BJ (cell line): ENCODE measurements at regions not wholly inside any gene's neighbourhood (a gene's known extent, or its start where the extent isn't known, plus 50 kb on each side); places are given as distances from the start of the nearest gene placed in this dataset.

Source experiments
- CTCF ChIA-PET: fragments of 350-600 bp; formaldehyde crosslinking; extraction: SDS; loops from one replicate; lab custom pipeline; 2021; ENCODE audit warnings: antibody characterized with exemption, inconsistent platforms; lab: Yijun Ruan, JAX
- POLR2A ChIA-PET: fragments of 300-600 bp; sonication (Branson Sonifier 250); formaldehyde crosslinking; extraction: SDS; loops from one replicate; lab custom pipeline; 2021; ENCODE audit warnings: antibody characterized with exemption; lab: Charles Lee
- DNase-seq: peaks from one replicate; pipeline ENCODE4 v3.0.0-alpha.2; 2011; ENCODE audit warnings: low read depth
- H3K27me3 ChIP-seq: 2 replicates; pipeline ENCODE4 v1.6.0; 2011; ENCODE audit warnings: low read length; ENCODE audit not compliant: control insufficient read depth, insufficient read depth
- H3K36me3 ChIP-seq: 2 replicates; pipeline ENCODE4 v1.5.1; 2011; ENCODE audit warnings: low read length; ENCODE audit not compliant: control insufficient read depth, insufficient read depth
- H3K4me3 ChIP-seq: 2 replicates; pipeline ENCODE4 v1.5.1; 2011; ENCODE audit warnings: low read depth, mild to moderate bottlenecking, control low read depth, low read length
- CTCF ChIP-seq: IDR thresholded peaks from 2 replicates; pipeline ENCODE4 v1.5.1; 2011; ENCODE audit warnings: low read depth, mild to moderate bottlenecking, control low read depth, inconsistent platforms, low read length, moderate library complexity; ENCODE audit not compliant: insufficient read depth

- H3K27me3 ChIP-seq, result peaks cover 14% of the 10 kb centered on the region
- POLR2A ChIA-PET, result no interaction called here
- CTCF ChIA-PET, result no interaction called here
- TF ChIP-seq CTCF, result no peak
- no peak overlapping the region for H3K4me3 ChIP-seq
- no peaks in the 10 kb centered on the region for H3K36me3 ChIP-seq
- DNase-seq, result no peak
Measured at GRCh38 chr5:171619196-171619595, 166.4 kb upstream of the SMIM23 start.

DNA sequence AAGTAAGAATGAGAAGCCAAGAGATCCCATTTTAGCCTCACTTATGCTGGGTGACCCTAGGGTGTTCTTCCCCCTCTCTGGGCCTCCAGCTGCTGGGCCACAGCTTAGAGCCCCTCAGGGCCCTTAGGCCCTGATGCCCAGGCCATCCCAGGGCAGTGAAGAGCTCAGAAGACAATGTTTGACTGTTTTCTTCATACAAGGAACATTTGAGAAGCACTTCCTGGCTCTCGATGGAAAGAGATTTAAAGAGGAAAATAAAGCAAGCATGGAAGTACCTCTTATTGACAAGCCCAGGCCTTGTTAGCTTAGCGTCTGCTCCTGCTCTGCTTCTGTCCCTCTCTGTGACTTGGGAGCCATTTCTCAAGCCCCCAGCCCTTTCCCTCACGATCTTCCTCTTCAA is 165.9 kb upstream of the SMIM23 start:
- ChIA-PET POLR2A (no interaction called here), CTCF (no interaction called here)
- TF ChIP-seq CTCF, result no peak
- Histone ChIP-seq H3K36me3 (no peaks in the 10 kb centered on the region), H3K27me3 (peaks cover 17% of the 10 kb centered on the region), H3K4me3 (no peak overlapping the region)
- no peak for DNase-seq

DNA sequence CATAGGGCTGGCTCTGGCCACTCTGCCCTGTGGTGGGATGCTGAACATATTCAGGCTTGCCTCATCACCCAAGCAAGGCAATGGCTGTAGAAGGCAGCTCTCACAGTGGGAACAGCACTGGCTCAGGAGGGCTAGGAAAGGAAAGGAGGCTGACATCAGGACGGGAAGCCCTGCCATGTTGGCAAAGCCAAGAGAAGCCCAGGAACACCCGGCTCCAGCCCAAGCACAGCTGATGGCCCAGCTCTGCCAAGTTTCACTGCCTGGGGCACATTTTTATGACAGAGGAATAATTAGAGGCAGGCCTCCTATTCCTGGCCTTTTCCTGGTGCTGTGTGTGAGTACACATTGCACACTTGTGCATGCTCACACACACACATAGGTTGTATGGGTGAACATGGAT is 163.6 kb upstream of the SMIM23 start:
- CTCF ChIA-PET, result no interaction called here
- POLR2A ChIA-PET, result no interaction called here
- no peak overlapping the region for H3K4me3 ChIP-seq
- H3K36me3 ChIP-seq, result no peaks in the 10 kb centered on the region
- H3K27me3 ChIP-seq, result peaks cover 8% of the 10 kb centered on the region
- TF ChIP-seq CTCF, result no peak
- no peak for DNase-seq

- no peak for DNase-seq
- Histone ChIP-seq H3K27me3 (peaks cover 13% of the 10 kb centered on the region), H3K4me3 (no peak overlapping the region), H3K36me3 (no peaks in the 10 kb centered on the region)
- TF ChIP-seq CTCF, result no peak
- ChIA-PET CTCF (interaction anchor here (1.1 kb wide), 1 partner anchor 17 kb away, joined by 4 read pairs; no protein-coding TSS in a partner anchor), POLR2A (no interaction called here)
Measured at GRCh38 chr5:171623107-171623506, 162.5 kb upstream of the SMIM23 start.

DNA sequence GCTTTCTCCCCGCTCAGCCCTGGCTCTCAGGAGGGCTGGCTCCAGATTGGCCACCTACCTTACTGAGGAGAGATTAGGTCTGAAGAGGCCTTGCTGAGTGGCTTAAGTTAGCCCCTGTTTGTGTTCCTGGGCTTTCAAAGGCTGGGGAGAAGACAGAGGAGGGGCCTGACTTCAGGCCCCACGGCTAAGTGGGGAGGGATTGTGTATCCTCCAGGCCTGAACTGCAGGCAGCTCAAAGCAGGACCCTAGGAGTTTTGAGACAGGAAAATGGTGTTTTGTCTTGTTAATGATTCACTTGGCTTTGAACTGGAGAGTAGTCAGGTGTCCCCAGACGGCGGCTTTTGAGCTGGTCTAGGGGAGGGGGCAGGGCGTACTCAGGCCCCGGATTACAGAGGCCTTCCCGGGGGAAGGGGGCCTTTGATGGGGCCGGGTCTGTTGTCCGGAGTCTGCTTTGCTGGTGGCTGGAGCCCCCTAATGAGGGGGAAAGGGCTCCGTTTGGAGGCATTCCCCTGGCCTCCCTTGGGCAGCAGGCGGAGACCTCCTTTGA is 162.0 kb upstream of the SMIM23 start:
- no peak for TF ChIP-seq CTCF
- ChIA-PET CTCF (interaction anchor here (1.1 kb wide), 1 partner anchor 18 kb away, joined by 4 read pairs; no protein-coding TSS in a partner anchor), POLR2A (no interaction called here)
- Histone ChIP-seq H3K4me3 (no peak overlapping the region), H3K36me3 (no peaks in the 10 kb centered on the region), H3K27me3 (peaks cover 15% of the 10 kb centered on the region)
- DNase-seq, result no peak
